PC-3 (cell line): ENCODE measurements at regions not wholly inside any gene's neighbourhood (a gene's known extent, or its start where the extent isn't known, plus 50 kb on each side); places are given as distances from the start of the nearest gene placed in this dataset.
A peak's percentile ranks its signal among the peaks of the same experiment; 100 is the strongest.

ENCODE experiments used
- CTCF ChIP-seq: fragments of 300-600 bp; sonication (generic); conservative IDR thresholded peaks from 2 replicates; pipeline ENCODE4 v1.5.1; 2017; ENCODE audit warnings: antibody characterized with exemption, low read depth, mild to moderate bottlenecking, low read length
- EZH2 ChIP-seq: fragments of 300-600 bp; sonication (generic); IDR thresholded peaks from one replicate; pipeline ENCODE4 v1.6.1; 2017; ENCODE audit warnings: antibody characterized with exemption, mild to moderate bottlenecking, low read length; ENCODE audit not compliant: unreplicated experiment

- TF ChIP-seq EZH2 (no peak), CTCF (peak; percentile 92)
These were observed 560.7 kb downstream of the HTR1A start for GRCh38 chr5:63401436-63402046.
